Kidney epithelial cell (primary cell): ENCODE measurements at regions not wholly inside any gene's neighbourhood (a gene's known extent, or its start where the extent isn't known, plus 50 kb on each side); places are given as distances from the start of the nearest gene placed in this dataset.
A peak's percentile ranks its signal among the peaks of the same experiment; 100 is the strongest.
"Not testable (repeated sequence)": the region's sequence is repeated elsewhere in the genome, so short reads cannot be mapped to it uniquely, and the experiment has no call there.

Experiments used
- DNase-seq: peaks from one replicate; pipeline ENCODE4 v3.0.0-alpha.2; 2010; ENCODE audit warnings: low read depth
- H3K27me3 ChIP-seq: 2 replicates; pipeline ENCODE4 v1.6.0; 2011; ENCODE audit warnings: low read length; ENCODE audit not compliant: control insufficient read depth, insufficient read depth
- H3K36me3 ChIP-seq: 2 replicates; pipeline ENCODE4 v1.5.1; 2011; ENCODE audit warnings: low read length; ENCODE audit not compliant: control insufficient read depth, insufficient read depth
- H3K4me3 ChIP-seq: 2 replicates; pipeline ENCODE4 v1.5.1; 2011; ENCODE audit warnings: low read depth, mild to moderate bottlenecking, control low read depth, low read length
- TF ChIP-seq, protein P1 (sequence below): IDR thresholded peaks from 2 replicates; pipeline ENCODE4 v1.5.1; 2011; ENCODE audit warnings: mild to moderate bottlenecking, moderate library complexity, low read length, control low read depth, inconsistent platforms; ENCODE audit not compliant: insufficient read depth, poor library complexity, severe bottlenecking

DNA sequence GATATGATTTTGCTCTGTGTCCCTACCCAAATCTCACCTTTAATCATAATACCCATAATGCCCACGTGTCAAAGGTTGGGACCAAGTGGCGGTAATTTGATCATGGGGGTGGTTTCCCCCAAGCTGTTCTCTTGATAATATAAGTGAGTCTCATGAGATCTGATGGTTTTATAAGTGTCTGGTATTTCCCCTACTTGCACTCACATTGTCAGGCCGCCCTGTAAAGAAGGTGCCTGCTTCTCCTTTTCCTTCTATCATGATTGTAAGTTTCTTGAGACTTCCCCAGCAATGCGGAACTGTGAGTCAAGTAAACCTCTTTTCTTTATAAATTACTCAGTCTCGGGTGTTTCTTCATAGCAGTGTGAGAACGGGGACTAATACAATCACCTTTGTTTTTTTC is 279.8 kb downstream of the ARPP21 start:
- TF ChIP-seq, protein P1, sequence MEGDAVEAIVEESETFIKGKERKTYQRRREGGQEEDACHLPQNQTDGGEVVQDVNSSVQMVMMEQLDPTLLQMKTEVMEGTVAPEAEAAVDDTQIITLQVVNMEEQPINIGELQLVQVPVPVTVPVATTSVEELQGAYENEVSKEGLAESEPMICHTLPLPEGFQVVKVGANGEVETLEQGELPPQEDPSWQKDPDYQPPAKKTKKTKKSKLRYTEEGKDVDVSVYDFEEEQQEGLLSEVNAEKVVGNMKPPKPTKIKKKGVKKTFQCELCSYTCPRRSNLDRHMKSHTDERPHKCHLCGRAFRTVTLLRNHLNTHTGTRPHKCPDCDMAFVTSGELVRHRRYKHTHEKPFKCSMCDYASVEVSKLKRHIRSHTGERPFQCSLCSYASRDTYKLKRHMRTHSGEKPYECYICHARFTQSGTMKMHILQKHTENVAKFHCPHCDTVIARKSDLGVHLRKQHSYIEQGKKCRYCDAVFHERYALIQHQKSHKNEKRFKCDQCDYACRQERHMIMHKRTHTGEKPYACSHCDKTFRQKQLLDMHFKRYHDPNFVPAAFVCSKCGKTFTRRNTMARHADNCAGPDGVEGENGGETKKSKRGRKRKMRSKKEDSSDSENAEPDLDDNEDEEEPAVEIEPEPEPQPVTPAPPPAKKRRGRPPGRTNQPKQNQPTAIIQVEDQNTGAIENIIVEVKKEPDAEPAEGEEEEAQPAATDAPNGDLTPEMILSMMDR: no peak
- no peaks in the 10 kb centered on the region for H3K27me3 ChIP-seq
- H3K36me3 ChIP-seq: no peaks in the 10 kb centered on the region
- DNase-seq: no peak
- H3K4me3 ChIP-seq: no peak overlapping the region

- TF ChIP-seq, protein P1: no peak
- Histone ChIP-seq H3K36me3 (no peaks in the 10 kb centered on the region), H3K4me3 (no peak overlapping the region), H3K27me3 (no peaks in the 10 kb centered on the region)
- DNase-seq: no peak
These were observed 282.4 kb downstream of the ARPP21 start for GRCh38 chr3:35921718-35922117.

DNA sequence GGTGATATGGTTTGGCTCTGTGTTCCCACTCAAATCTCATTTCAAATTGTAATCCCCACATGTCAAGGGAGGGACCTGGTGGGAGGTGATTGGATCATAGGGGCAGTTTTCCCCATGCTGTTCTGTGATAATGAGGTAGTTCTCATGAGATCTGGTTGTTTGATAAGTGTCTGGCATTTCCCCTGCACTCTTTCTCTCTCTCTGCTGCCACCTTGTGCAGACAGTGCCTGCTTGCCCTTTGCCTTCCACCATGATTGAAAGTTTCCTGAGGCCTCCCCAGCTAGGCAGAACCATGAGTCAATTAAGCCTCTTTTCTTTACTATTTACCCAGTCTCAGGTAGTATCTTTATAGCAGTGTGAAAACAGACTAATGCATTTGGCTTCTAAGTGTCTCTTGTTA is 284.7 kb downstream of the ARPP21 start:
- not testable (repeated sequence) for H3K36me3 ChIP-seq, H3K4me3 ChIP-seq, DNase-seq, H3K27me3 ChIP-seq
- TF ChIP-seq, protein P1: peak; percentile 68

GRCh38 chr3:35927441-35927840 is 288.1 kb downstream of the ARPP21 start:
- DNase-seq: no peak
- no peaks in the 10 kb centered on the region for H3K36me3 ChIP-seq
- TF ChIP-seq, protein P1: no peak
- H3K27me3 ChIP-seq: no peaks in the 10 kb centered on the region
- no peak overlapping the region for H3K4me3 ChIP-seq

DNA sequence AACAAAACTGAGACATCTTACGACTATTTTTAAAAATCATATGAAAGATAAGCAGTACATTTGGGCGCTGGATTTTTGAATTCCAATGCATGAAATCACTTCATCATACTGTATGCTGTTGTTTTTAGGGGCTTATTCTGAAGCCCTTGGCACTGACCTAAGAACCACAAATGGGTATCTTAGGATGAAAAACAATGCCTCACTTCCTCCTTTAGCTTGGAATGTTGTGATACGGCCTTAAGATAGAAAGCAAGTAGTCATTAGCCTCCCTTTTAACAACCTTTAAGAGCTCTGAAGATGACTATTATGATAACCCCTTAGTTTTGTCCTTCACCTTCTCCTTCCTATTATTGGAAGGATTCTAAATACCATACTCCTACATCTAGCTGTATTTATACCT is 289.8 kb downstream of the ARPP21 start:
- H3K27me3 ChIP-seq: no peaks in the 10 kb centered on the region
- H3K36me3 ChIP-seq: no peaks in the 10 kb centered on the region
- TF ChIP-seq, protein P1: no peak
- H3K4me3 ChIP-seq: no peak overlapping the region
- DNase-seq: no peak

- TF ChIP-seq, protein P1: no peak
These were observed 292.5 kb downstream of the ARPP21 start for GRCh38 chr3:35931867-35932266.

More at GRCh38 chr3:35931867-35932266, 292.5 kb downstream of the ARPP21 start:
- DNase-seq: no peak
- Histone ChIP-seq H3K36me3 (no peaks in the 10 kb centered on the region), H3K4me3 (no peak overlapping the region), H3K27me3 (no peaks in the 10 kb centered on the region)
